ENCODE measurements at regions not wholly inside any gene's neighbourhood (a gene's known extent, or its start where the extent isn't known, plus 50 kb on each side); places are given as distances from the start of the nearest gene placed in this dataset.

DNA sequence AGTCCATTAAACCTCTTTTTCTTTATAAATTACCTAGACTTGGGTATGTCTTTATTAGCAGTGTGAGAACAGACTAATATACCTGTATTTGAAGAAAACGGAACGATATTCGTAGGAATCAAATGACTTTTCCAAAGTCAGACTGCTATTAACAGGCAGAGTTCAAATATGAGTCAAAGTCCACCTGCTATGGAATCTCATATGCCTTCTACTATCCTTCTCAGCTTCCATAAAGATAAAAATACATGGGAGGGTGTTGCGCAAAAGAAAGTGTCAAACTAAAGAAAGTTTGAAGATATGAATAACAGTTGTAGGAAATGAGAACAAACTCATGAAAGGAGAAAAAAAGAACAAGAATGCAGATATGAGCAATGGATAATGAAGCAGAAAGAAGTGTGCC, 704.6 kb downstream of the EFNB2 start:
- TF ChIP-seq, protein P1, sequence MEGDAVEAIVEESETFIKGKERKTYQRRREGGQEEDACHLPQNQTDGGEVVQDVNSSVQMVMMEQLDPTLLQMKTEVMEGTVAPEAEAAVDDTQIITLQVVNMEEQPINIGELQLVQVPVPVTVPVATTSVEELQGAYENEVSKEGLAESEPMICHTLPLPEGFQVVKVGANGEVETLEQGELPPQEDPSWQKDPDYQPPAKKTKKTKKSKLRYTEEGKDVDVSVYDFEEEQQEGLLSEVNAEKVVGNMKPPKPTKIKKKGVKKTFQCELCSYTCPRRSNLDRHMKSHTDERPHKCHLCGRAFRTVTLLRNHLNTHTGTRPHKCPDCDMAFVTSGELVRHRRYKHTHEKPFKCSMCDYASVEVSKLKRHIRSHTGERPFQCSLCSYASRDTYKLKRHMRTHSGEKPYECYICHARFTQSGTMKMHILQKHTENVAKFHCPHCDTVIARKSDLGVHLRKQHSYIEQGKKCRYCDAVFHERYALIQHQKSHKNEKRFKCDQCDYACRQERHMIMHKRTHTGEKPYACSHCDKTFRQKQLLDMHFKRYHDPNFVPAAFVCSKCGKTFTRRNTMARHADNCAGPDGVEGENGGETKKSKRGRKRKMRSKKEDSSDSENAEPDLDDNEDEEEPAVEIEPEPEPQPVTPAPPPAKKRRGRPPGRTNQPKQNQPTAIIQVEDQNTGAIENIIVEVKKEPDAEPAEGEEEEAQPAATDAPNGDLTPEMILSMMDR (conservative IDR thresholded peaks at IDR 0.05; ENCODE audit: low read depth, low read length): no peak
- DNase-seq (ENCODE audit: low read depth): no peak
- no peak overlapping the region for H3K4me3 ChIP-seq (ENCODE audit: low read depth, low read length)

DNA sequence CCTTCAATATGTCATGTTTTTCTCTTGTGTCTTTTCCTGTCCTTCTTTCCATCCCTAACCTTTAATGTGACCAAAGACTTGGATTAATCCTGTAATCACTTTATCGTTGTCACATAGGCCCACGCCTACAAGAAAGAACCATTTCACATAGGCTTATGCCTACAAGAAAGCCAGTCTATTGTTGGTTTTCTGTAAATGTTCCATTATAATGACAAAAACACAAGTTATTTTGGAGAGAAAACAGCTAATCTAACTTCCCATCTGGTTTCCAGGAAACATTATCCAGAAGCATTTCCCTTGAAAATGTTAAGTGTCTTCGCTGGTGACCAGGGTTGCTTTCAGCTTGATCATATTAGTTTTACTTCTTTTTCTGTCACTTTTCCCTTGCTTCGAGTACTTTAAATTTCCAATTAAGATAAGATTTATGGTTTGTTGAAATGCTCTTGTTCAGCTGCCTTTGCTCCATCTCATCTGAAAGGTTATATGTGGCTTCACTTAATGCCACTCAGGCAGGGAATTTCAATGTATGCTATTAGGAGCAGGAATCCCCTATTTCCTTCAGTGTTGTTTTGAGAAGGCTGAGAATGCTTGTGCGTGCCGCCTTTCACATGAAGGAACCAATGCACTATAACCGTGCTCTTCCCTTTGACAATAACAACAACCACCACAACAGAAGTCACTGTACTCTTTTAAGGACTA, 708.2 kb downstream of the EFNB2 start:
- no peak overlapping the region for H3K4me3 ChIP-seq (ENCODE audit: low read depth, low read length)
- no peak for DNase-seq (ENCODE audit: low read depth)
- TF ChIP-seq, protein P1 (conservative IDR thresholded peaks at IDR 0.05; ENCODE audit: low read depth, low read length): no peak

DNA sequence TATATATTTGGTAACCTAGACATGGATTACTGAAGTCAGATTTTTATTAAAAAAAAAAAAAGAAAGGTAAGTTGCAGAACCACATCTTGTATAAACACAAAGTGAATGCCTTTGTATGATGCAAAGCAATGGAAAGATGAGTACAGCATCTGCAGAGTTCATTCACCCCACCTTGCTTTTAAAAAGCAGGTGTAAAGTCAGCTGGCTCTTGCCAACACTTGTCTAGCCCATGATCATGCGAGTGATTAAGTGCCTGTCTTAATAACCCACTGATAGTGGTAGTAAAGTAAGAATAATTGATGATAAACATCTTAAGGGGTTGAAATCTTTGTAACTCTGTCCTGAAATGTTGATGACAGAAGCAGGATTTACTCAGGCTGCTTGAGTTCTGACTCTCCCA, 710.4 kb downstream of the EFNB2 start:
- TF ChIP-seq, protein P1 (conservative IDR thresholded peaks at IDR 0.05; ENCODE audit: low read depth, low read length): no peak
- no peak for DNase-seq (ENCODE audit: low read depth)
- no peak overlapping the region for H3K4me3 ChIP-seq (ENCODE audit: low read depth, low read length)

DNA sequence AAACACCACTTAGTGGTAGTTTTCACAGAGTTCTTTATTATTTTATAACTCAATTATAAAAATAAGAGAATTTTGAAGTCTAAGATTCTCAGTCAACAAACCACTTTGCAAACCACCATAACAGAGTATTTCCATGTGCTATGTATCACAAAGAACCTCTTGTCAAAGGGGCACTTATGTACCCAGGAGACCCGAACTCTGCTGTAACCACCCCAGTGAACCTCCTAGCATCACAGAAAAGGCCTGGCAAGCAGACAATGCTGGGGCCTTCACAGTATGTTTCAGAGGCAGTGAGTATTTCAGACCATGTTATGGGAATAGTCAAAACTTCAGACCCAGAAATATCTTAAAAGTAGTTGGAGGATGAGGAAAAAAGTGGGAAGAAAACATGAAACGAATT, 714.1 kb downstream of the EFNB2 start:
- TF ChIP-seq, protein P1 (conservative IDR thresholded peaks at IDR 0.05; ENCODE audit: low read depth, low read length): no peak
- DNase-seq (ENCODE audit: low read depth): no peak
- no peak overlapping the region for H3K4me3 ChIP-seq (ENCODE audit: low read depth, low read length)

DNA sequence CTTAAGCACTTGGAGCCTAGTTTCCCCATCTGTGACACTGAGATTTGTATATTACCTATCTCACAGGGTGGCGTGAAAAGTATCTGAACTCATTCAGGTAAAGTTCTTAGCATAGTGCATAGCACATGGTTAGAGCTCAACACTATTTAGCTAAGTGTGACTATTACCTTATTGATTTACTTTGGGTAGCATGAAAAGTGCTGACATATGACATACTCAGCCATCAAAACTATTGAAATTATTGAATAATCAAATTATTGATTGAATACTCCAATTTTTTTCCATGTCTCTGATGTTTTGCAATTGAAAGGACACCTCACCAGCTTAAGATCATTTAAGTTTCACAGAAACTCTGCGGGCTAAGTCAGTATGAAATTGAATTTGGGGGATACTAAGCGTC, 715.0 kb downstream of the EFNB2 start:
- H3K4me3 ChIP-seq (ENCODE audit: low read depth, low read length): no peak overlapping the region
- TF ChIP-seq, protein P1 (conservative IDR thresholded peaks at IDR 0.05; ENCODE audit: low read depth, low read length): no peak
- no peak for DNase-seq (ENCODE audit: low read depth)

DNA sequence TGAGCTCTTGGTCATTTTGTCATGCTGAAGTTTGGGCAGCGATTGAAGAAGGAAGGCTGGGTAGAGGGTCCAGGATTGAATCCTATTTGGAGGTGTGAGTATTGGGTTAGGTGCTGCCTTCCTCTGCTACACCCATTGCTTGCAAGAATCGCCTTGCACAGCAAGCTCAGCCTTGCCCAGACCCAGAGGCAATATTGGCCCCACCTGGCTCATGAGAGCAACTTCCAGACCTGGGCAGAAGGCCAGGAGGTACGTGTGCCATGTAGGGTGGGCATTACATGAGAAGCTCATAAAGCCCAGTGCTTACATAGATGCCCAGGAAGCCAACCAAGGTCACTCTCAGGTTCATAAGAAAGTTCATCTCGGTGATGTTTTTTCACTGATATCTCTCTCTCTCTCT, 718.0 kb downstream of the EFNB2 start:
- DNase-seq (ENCODE audit: low read depth): no peak
- TF ChIP-seq, protein P1 (conservative IDR thresholded peaks at IDR 0.05; ENCODE audit: low read depth, low read length): no peak
- H3K4me3 ChIP-seq (ENCODE audit: low read depth, low read length): no peak overlapping the region

DNA sequence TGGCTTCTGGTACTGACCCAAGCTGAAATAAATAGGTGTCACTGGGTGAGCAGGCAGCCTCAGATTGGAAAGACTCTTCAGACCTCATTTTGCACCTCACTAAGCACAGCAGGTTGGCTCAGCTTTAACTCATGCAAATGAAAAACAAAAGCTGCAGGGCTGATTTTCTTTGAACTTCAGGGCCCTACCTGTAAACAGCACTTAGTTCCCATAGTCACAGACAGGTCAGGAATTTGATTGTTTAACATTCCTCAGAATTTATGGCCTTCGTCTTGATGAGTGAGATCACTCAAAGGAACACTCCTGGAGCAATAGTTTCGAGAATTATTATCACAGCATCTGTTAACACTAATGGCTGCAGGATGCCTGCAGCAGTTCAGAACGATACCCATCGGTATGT, 718.5 kb downstream of the EFNB2 start:
- TF ChIP-seq, protein P1 (conservative IDR thresholded peaks at IDR 0.05; ENCODE audit: low read depth, low read length): no peak
- no peak overlapping the region for H3K4me3 ChIP-seq (ENCODE audit: low read depth, low read length)
- DNase-seq (ENCODE audit: low read depth): peak; percentile 73
